Activated T-helper 1 cell treated with Interleukin-2 at 50 U/mL for 16 hours (primary cell): ENCODE measurements at regions not wholly inside any gene's neighbourhood (a gene's known extent, or its start where the extent isn't known, plus 50 kb on each side); places are given as distances from the start of the nearest gene placed in this dataset.
"Not testable (repeated sequence)": the region's sequence is repeated elsewhere in the genome, so short reads cannot be mapped to it uniquely, and the experiment has no call there.

ENCODE experiments used
- DNase-seq: peaks from one replicate; pipeline ENCODE4 v3.0.0-alpha.2; 2020; ENCODE audit warnings: low read depth

- DNase-seq: no peak
These were observed 163.8 kb upstream of the PGRMC2 start for GRCh38 chr4:128451270-128451905.

- no peak for DNase-seq
These were observed 162.9 kb upstream of the PGRMC2 start for GRCh38 chr4:128450326-128451120.

- no peak for DNase-seq
These were observed 161.6 kb upstream of the PGRMC2 start for GRCh38 chr4:128449251-128449650.

- no peak for DNase-seq
These were observed 157.1 kb upstream of the PGRMC2 start for GRCh38 chr4:128444544-128445302.

GRCh38 chr4:128440923-128441322, 153.3 kb upstream of the PGRMC2 start:
- DNase-seq: no peak

- not testable (repeated sequence) for DNase-seq
These were observed 149.4 kb upstream of the PGRMC2 start for GRCh38 chr4:128437023-128437422.

- not testable (repeated sequence) for DNase-seq
These were observed 141.5 kb upstream of the PGRMC2 start for GRCh38 chr4:128429023-128429613.

- no peak for DNase-seq
These were observed 140.8 kb upstream of the PGRMC2 start for GRCh38 chr4:128428397-128428796.

GRCh38 chr4:128427832-128428366, 140.3 kb upstream of the PGRMC2 start:
- no peak for DNase-seq

GRCh38 chr4:128424527-128425497, 137.2 kb upstream of the PGRMC2 start:
- DNase-seq: no peak

- DNase-seq: not testable (repeated sequence)
These were observed 134.7 kb upstream of the PGRMC2 start for GRCh38 chr4:128422296-128422695.

GRCh38 chr4:128416921-128417320, 129.3 kb upstream of the PGRMC2 start:
- DNase-seq: no peak

- no peak for DNase-seq
These were observed 122.4 kb upstream of the PGRMC2 start for GRCh38 chr4:128410037-128410436.

- DNase-seq: no peak
These were observed 116.0 kb upstream of the PGRMC2 start for GRCh38 chr4:128403586-128403985.

- no peak for DNase-seq
These were observed 107.2 kb upstream of the PGRMC2 start for GRCh38 chr4:128394778-128395177.

- DNase-seq: no peak
These were observed 105.6 kb upstream of the PGRMC2 start for GRCh38 chr4:128393101-128393704.

GRCh38 chr4:128390475-128390996, 102.9 kb upstream of the PGRMC2 start:
- DNase-seq: no peak

- no peak for DNase-seq
These were observed 101.2 kb upstream of the PGRMC2 start for GRCh38 chr4:128388796-128389195.

GRCh38 chr4:128388352-128388630, 100.7 kb upstream of the PGRMC2 start:
- no peak for DNase-seq

- DNase-seq: no peak
These were observed 100.2 kb upstream of the PGRMC2 start for GRCh38 chr4:128387600-128388351.
